ENCODE measurements at regions not wholly inside any gene's neighbourhood (a gene's known extent, or its start where the extent isn't known, plus 50 kb on each side); places are given as distances from the start of the nearest gene placed in this dataset.

DNA sequence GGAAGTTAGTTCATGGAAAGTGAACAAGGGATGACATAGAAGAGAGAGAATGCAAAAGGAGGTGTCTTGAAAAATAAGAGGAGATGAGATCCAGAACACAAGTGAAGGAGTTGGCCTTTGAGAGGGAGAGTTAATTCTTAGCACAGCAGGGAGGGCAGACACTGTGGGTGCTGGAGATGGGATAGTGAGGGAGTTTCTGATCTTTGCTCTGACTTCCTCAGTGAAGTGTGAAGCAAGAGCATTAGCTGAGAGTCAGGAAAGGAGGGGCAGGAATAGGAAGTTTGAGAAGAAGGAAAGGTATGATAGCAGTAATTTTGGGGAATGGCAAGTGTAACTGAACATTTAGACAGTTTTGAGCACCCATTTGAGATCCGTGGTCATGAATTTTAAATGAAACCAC lies 75.8 kb upstream of the COCH start:
- DNase-seq = no peak
- Histone ChIP-seq H3K9me3 (no peaks in the 10 kb centered on the region), H3K4me3 (no peak overlapping the region), H3K27me3 (no peaks in the 10 kb centered on the region), H3K4me1 (peaks cover 0 to 12% (median 3%) of the 10 kb centered on the region in 4 donors), H3K27ac (no peak overlapping the region), H3K36me3 (no peaks in the 10 kb centered on the region)
- intact Hi-C loops (cut with DNase I; ENCODE audit: low total_unique reads) (no loop called here), in situ Hi-C loops (cut with MboI; ENCODE audit: low pct_ligation_motif_present in 1 of 4, low pct_unique_long_range_greater_than_20kb in 1 of 4, low sequenced_read_pairs in 3 of 4) (no loop called here)
- 43 to 86% methylated on average over 1 of the region's 1 CpG for WGBS, 2 donors (ENCODE audit: low coverage in 1 of 2)
- no peak for TF ChIP-seq POLR2A (IDR thresholded peaks at IDR 0.05)
- TF ChIP-seq EP300 (IDR thresholded peaks at IDR 0.05; ENCODE audit: low read depth) = no peak
- no peak for TF ChIP-seq POLR2AphosphoS5 (IDR thresholded peaks at IDR 0.05)
- TF ChIP-seq, protein P1, sequence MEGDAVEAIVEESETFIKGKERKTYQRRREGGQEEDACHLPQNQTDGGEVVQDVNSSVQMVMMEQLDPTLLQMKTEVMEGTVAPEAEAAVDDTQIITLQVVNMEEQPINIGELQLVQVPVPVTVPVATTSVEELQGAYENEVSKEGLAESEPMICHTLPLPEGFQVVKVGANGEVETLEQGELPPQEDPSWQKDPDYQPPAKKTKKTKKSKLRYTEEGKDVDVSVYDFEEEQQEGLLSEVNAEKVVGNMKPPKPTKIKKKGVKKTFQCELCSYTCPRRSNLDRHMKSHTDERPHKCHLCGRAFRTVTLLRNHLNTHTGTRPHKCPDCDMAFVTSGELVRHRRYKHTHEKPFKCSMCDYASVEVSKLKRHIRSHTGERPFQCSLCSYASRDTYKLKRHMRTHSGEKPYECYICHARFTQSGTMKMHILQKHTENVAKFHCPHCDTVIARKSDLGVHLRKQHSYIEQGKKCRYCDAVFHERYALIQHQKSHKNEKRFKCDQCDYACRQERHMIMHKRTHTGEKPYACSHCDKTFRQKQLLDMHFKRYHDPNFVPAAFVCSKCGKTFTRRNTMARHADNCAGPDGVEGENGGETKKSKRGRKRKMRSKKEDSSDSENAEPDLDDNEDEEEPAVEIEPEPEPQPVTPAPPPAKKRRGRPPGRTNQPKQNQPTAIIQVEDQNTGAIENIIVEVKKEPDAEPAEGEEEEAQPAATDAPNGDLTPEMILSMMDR (IDR thresholded peaks at IDR 0.05) = no peak

DNA sequence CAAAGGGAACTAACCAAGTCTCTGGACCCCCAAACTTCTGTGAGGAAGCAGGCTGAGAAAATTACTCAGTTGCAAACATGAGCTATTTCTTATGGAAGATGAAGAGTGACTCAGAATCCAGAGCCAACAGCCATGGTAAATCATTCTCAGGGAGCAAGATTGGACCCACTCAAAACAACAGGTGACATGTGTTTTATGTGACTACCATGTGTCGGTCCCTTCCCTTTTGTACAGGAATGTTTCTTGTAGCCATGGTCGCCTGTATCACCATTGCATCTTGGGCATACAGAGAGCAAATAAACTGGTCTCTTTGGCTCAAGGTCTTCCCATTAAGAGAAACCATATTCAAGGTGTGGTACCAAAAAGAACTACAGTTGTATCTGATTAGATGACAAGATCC lies 75.4 kb upstream of the COCH start:
- TF ChIP-seq POLR2A (IDR thresholded peaks at IDR 0.05) = no peak
- TF ChIP-seq, protein P1 (IDR thresholded peaks at IDR 0.05) = no peak
- TF ChIP-seq EP300 (IDR thresholded peaks at IDR 0.05; ENCODE audit: low read depth) = no peak
- no peak for TF ChIP-seq POLR2AphosphoS5 (IDR thresholded peaks at IDR 0.05)
- Histone ChIP-seq H3K4me3 (no peak overlapping the region), H3K4me1 (peaks cover 0 to 16% (median 3%) of the 10 kb centered on the region in 4 donors), H3K27me3 (no peaks in the 10 kb centered on the region), H3K27ac (no peak overlapping the region), H3K9me3 (no peaks in the 10 kb centered on the region), H3K36me3 (no peaks in the 10 kb centered on the region)
- WGBS, 2 donors (ENCODE audit: low coverage in 1 of 2) = 73 to 100% methylated on average over 1 to 2 of the region's 2 CpGs
- in situ Hi-C loops (cut with MboI; ENCODE audit: low pct_ligation_motif_present in 1 of 4, low pct_unique_long_range_greater_than_20kb in 1 of 4, low sequenced_read_pairs in 3 of 4) = no loop called here
- intact Hi-C loops (cut with DNase I; ENCODE audit: low total_unique reads) = no loop called here
- DNase-seq = no peak

DNA sequence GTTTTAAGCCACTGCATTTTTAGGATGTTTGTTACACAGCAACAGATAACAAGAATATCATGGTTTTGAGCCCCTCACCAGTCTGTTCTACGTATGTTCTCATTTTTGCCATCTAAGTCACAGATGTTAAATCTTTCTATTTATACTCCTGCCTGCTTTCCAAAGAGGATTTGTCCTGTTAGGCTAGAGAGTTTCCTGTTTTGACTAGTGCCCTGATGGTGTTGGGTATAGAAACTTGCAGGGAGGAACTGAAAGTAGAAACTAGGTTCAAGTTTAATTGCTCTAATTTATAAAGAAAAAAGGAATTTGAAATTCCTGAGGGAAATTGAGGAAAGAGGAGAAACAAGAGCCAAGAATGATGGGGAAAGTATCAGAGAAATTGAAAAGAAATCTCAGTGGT lies 74.4 kb upstream of the COCH start:
- Histone ChIP-seq H3K27me3 (no peaks in the 10 kb centered on the region), H3K4me3 (no peak overlapping the region), H3K27ac (no peak overlapping the region), H3K9me3 (no peaks in the 10 kb centered on the region), H3K4me1 (peaks cover 0 to 16% (median 3%) of the 10 kb centered on the region in 4 donors), H3K36me3 (no peaks in the 10 kb centered on the region)
- no peak for DNase-seq
- in situ Hi-C loops (cut with MboI; ENCODE audit: low pct_ligation_motif_present in 1 of 4, low pct_unique_long_range_greater_than_20kb in 1 of 4, low sequenced_read_pairs in 3 of 4) = no loop called here
- TF ChIP-seq POLR2AphosphoS5 (IDR thresholded peaks at IDR 0.05) (no peak), POLR2A (IDR thresholded peaks at IDR 0.05) (no peak), EP300 (IDR thresholded peaks at IDR 0.05; ENCODE audit: low read depth) (no peak)
- TF ChIP-seq, protein P1 (IDR thresholded peaks at IDR 0.05) = no peak
- WGBS, 2 donors (ENCODE audit: low coverage in 1 of 2) = 37 to 50% methylated on average over 1 of the region's 1 CpG
- intact Hi-C loops (cut with DNase I; ENCODE audit: low total_unique reads) = no loop called here

DNA sequence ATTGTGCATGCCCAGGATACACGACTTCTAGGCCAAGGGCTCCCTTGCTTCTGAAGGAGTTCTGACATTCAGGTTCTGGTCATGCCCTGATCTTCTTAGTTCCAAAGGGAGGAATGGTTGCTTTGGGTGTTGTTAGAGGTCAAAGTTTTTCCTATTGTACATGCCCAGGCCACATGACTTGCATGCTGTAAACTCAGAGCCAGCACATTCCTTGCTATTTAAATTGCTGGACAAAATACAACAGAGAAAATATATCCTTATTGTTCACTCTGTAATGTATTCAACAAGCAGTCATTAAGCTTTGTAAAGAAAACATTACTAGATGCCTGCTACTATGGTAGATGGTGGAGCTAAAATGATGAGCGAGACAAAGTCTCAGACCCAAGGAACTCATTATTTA lies 71.2 kb upstream of the COCH start:
- Histone ChIP-seq H3K27me3 (no peaks in the 10 kb centered on the region), H3K4me3 (no peak overlapping the region), H3K36me3 (no peaks in the 10 kb centered on the region), H3K27ac (no peak overlapping the region), H3K4me1 (peaks cover 0 to 16% (median 3%) of the 10 kb centered on the region in 4 donors), H3K9me3 (no peaks in the 10 kb centered on the region)
- TF ChIP-seq POLR2AphosphoS5 (IDR thresholded peaks at IDR 0.05) = peak in 1 of 3 donors; percentile 19
- TF ChIP-seq, protein P1 (IDR thresholded peaks at IDR 0.05) = no peak
- intact Hi-C loops (cut with DNase I; ENCODE audit: low total_unique reads) (no loop called here), in situ Hi-C loops (cut with MboI; ENCODE audit: low pct_ligation_motif_present in 1 of 4, low pct_unique_long_range_greater_than_20kb in 1 of 4, low sequenced_read_pairs in 3 of 4) (no loop called here)
- 76 to 100% methylated on average over 1 to 2 of the region's 2 CpGs for WGBS, 2 donors (ENCODE audit: low coverage in 1 of 2)
- peak; percentile 18 for DNase-seq

All from transverse colon (tissue), 4 donors.